CD4-positive, CD25-positive, alpha-beta regulatory T cell (primary cell): ENCODE measurements at regions not wholly inside any gene's neighbourhood (a gene's known extent, or its start where the extent isn't known, plus 50 kb on each side); places are given as distances from the start of the nearest gene placed in this dataset.
"Not testable (repeated sequence)": the region's sequence is repeated elsewhere in the genome, so short reads cannot be mapped to it uniquely, and the experiment has no call there.

Experiments used
- ATAC-seq, 2 donors: fragments of 150-1000 bp; cut with Tn5 transposase; one replicate each; pipeline ENCODE4 v1.10.0; 2021; ENCODE audit warnings: low read depth in 2 of 2, moderate number of reproducible peaks in 2 of 2, moderate library complexity in 1 of 2
- DNase-seq, 3 donors: peaks; one replicate each; pipeline versions ENCODE4 v3.0.0 to v3.0.0-alpha.2; 2012 to 2022; ENCODE audit warnings: mixed read lengths in 1 of 3
- H3K27ac ChIP-seq: one replicate; pipeline ENCODE4 v1.7.0; 2013; ENCODE audit warnings: mild to moderate bottlenecking, low read length; ENCODE audit not compliant: insufficient read depth, poor library complexity, severe bottlenecking
- H3K27me3 ChIP-seq: one replicate; pipeline ENCODE4 v1.7.0; 2013; ENCODE audit warnings: low read length; ENCODE audit not compliant: control insufficient read depth, insufficient read depth
- H3K36me3 ChIP-seq: one replicate; pipeline ENCODE4 v1.7.0; 2013; ENCODE audit warnings: mild to moderate bottlenecking, low read length, moderate library complexity; ENCODE audit not compliant: control insufficient read depth, insufficient read depth
- H3K4me1 ChIP-seq: 2 replicates; pipeline ENCODE4 v1.7.0; 2013; ENCODE audit warnings: mild to moderate bottlenecking, low read length; ENCODE audit not compliant: insufficient read depth, control insufficient read depth, poor library complexity, severe bottlenecking
- H3K4me3 ChIP-seq: one replicate; pipeline ENCODE4 v1.7.0; 2013; ENCODE audit warnings: low read depth, mild to moderate bottlenecking, low read length, moderate library complexity
- H3K9me3 ChIP-seq, 2 experiments: 1 replicate in 1 of 2; 2 replicates in 1 of 2; pipeline ENCODE4 v1.7.0; 2013; ENCODE audit warnings: low read length in 2 of 2, mild to moderate bottlenecking in 1 of 2, moderate library complexity in 1 of 2; ENCODE audit not compliant: control insufficient read depth in 2 of 2
- H3K27ac Mint-ChIP-seq, 3 donors: one replicate each; pipeline ENCODE4 v1.8.0; 2020 to 2022; ENCODE audit warnings: mild to moderate bottlenecking in 3 of 3, mixed read lengths in 3 of 3, moderate library complexity in 2 of 3
- H3K27me3 Mint-ChIP-seq: one replicate; pipeline ENCODE4 v1.8.0; 2022; ENCODE audit warnings: mild to moderate bottlenecking, mixed read lengths
- H3K36me3 Mint-ChIP-seq: one replicate; pipeline ENCODE4 v1.8.0; 2020; ENCODE audit warnings: mixed read lengths
- H3K4me1 Mint-ChIP-seq, 4 donors: one replicate each; pipeline ENCODE4 v1.8.0; 2020 to 2022; ENCODE audit warnings: mixed read lengths in 4 of 4, mild to moderate bottlenecking in 1 of 4
- H3K4me3 Mint-ChIP-seq, 4 donors: one replicate each; pipeline ENCODE4 v1.8.0; 2020 to 2022; ENCODE audit warnings: mild to moderate bottlenecking in 4 of 4, mixed read lengths in 4 of 4, moderate library complexity in 3 of 4
- H3K9me3 Mint-ChIP-seq, 7 donors: one replicate each; pipeline ENCODE4 v1.8.0; 2020 to 2022; ENCODE audit warnings: mixed read lengths in 7 of 7, mild to moderate bottlenecking in 3 of 7, moderate library complexity in 2 of 7

- Histone ChIP-seq H3K4me1 (no peaks in the 10 kb centered on the region), H3K27me3 (peaks cover 9% of the 10 kb centered on the region), H3K9me3 (no peaks in the 10 kb centered on the region), H3K4me3 (no peak overlapping the region), H3K36me3 (no peaks in the 10 kb centered on the region), H3K27ac (no peak overlapping the region)
- ATAC-seq (no peak), DNase-seq (peak in 1 of 3 donors; percentile 15)
- Mint-ChIP-seq H3K36me3 (no peaks in the 10 kb centered on the region), H3K4me1 (no peaks in the 10 kb centered on the region), H3K27me3 (no peaks in the 10 kb centered on the region), H3K4me3 (no peak overlapping the region), H3K9me3 (peaks cover 0 to 1% (median 0%) of the 10 kb centered on the region in 7 donors), H3K27ac (no peak overlapping the region)
These were observed 116.1 kb upstream of the ZNF827 start for GRCh38 chr4:146054676-146055075.

GRCh38 chr4:146053891-146054290 lies 115.3 kb upstream of the ZNF827 start:
- Histone ChIP-seq H3K9me3 (no peaks in the 10 kb centered on the region), H3K27me3 (peaks cover 9% of the 10 kb centered on the region), H3K4me3 (no peak overlapping the region), H3K27ac (no peak overlapping the region), H3K36me3 (no peaks in the 10 kb centered on the region), H3K4me1 (no peaks in the 10 kb centered on the region)
- Mint-ChIP-seq H3K9me3 (peaks cover 0 to 1% (median 0%) of the 10 kb centered on the region in 7 donors), H3K36me3 (no peaks in the 10 kb centered on the region), H3K27ac (no peak overlapping the region), H3K27me3 (no peaks in the 10 kb centered on the region), H3K4me3 (no peak overlapping the region), H3K4me1 (no peaks in the 10 kb centered on the region)
- DNase-seq, result no peak
- no peak for ATAC-seq

- no peaks in the 10 kb centered on the region for H3K27me3 Mint-ChIP-seq
- no peaks in the 10 kb centered on the region for H3K36me3 Mint-ChIP-seq
- no peak for ATAC-seq
- Histone ChIP-seq H3K36me3 (no peaks in the 10 kb centered on the region), H3K4me1 (no peaks in the 10 kb centered on the region), H3K9me3 (no peaks in the 10 kb centered on the region), H3K27me3 (peaks cover 4% of the 10 kb centered on the region), H3K4me3 (no peak overlapping the region), H3K27ac (no peak overlapping the region)
- H3K4me1 Mint-ChIP-seq, result no peaks in the 10 kb centered on the region
- H3K4me3 Mint-ChIP-seq, result no peak overlapping the region
- H3K9me3 Mint-ChIP-seq, result peaks cover 0 to 3% (median under 1%) of the 10 kb centered on the region in 7 donors
- DNase-seq, result no peak
- no peak overlapping the region for H3K27ac Mint-ChIP-seq
These were observed 113.2 kb upstream of the ZNF827 start for GRCh38 chr4:146051728-146052391.

GRCh38 chr4:146051223-146051622 lies 112.6 kb upstream of the ZNF827 start:
- no peak for DNase-seq
- Mint-ChIP-seq H3K27me3 (no peaks in the 10 kb centered on the region), H3K4me1 (no peaks in the 10 kb centered on the region), H3K36me3 (no peaks in the 10 kb centered on the region), H3K4me3 (no peak overlapping the region), H3K9me3 (peaks cover 0 to 3% (median 1%) of the 10 kb centered on the region in 7 donors), H3K27ac (no peak overlapping the region)
- Histone ChIP-seq H3K4me1 (no peaks in the 10 kb centered on the region), H3K9me3 (no peaks in the 10 kb centered on the region), H3K27ac (no peak overlapping the region), H3K27me3 (peaks cover 4% of the 10 kb centered on the region), H3K4me3 (no peak overlapping the region), H3K36me3 (no peaks in the 10 kb centered on the region)
- ATAC-seq, result no peak

GRCh38 chr4:146049802-146050201 lies 111.2 kb upstream of the ZNF827 start:
- no peak for ATAC-seq
- H3K27ac Mint-ChIP-seq, result no peak overlapping the region
- H3K9me3 Mint-ChIP-seq, result peaks cover 0 to 3% (median 1%) of the 10 kb centered on the region in 7 donors
- no peak for DNase-seq
- no peaks in the 10 kb centered on the region for H3K36me3 Mint-ChIP-seq
- H3K9me3 ChIP-seq, result no peaks in the 10 kb centered on the region
- H3K4me3 Mint-ChIP-seq, result no peak overlapping the region
- no peaks in the 10 kb centered on the region for H3K4me1 ChIP-seq
- no peaks in the 10 kb centered on the region for H3K27me3 Mint-ChIP-seq
- H3K27ac ChIP-seq, result no peak overlapping the region
- no peak overlapping the region for H3K4me3 ChIP-seq
- H3K27me3 ChIP-seq, result peaks cover 4% of the 10 kb centered on the region
- no peaks in the 10 kb centered on the region for H3K4me1 Mint-ChIP-seq
- H3K36me3 ChIP-seq, result no peaks in the 10 kb centered on the region

- DNase-seq, H3K4me3 Mint-ChIP-seq, H3K4me1 Mint-ChIP-seq, H3K27ac ChIP-seq, H3K36me3 ChIP-seq, H3K4me1 ChIP-seq, H3K27me3 ChIP-seq, H3K9me3 ChIP-seq, H3K27me3 Mint-ChIP-seq, H3K27ac Mint-ChIP-seq, H3K36me3 Mint-ChIP-seq, H3K4me3 ChIP-seq, H3K9me3 Mint-ChIP-seq, ATAC-seq: not testable (repeated sequence)
These were observed 109.1 kb upstream of the ZNF827 start for GRCh38 chr4:146047768-146048167.

- DNase-seq (no peak), ATAC-seq (no peak)
- H3K4me1 Mint-ChIP-seq, result no peaks in the 10 kb centered on the region
- no peak overlapping the region for H3K27ac Mint-ChIP-seq
- peaks cover 4% of the 10 kb centered on the region for H3K27me3 Mint-ChIP-seq
- no peaks in the 10 kb centered on the region for H3K9me3 ChIP-seq
- no peak overlapping the region for H3K27ac ChIP-seq
- no peaks in the 10 kb centered on the region for H3K36me3 Mint-ChIP-seq
- no peaks in the 10 kb centered on the region for H3K27me3 ChIP-seq
- H3K9me3 Mint-ChIP-seq, result peaks cover 0 to 2% (median 0%) of the 10 kb centered on the region in 7 donors
- no peak overlapping the region for H3K4me3 Mint-ChIP-seq
- H3K4me1 ChIP-seq, result no peaks in the 10 kb centered on the region
- no peak overlapping the region for H3K4me3 ChIP-seq
- H3K36me3 ChIP-seq, result no peaks in the 10 kb centered on the region
These were observed 102.7 kb upstream of the ZNF827 start for GRCh38 chr4:146041139-146042004.
